HUDEP-2 (cell line): ENCODE measurements at regions not wholly inside any gene's neighbourhood (a gene's known extent, or its start where the extent isn't known, plus 50 kb on each side); places are given as distances from the start of the nearest gene placed in this dataset.

ENCODE experiments used
- DNase-seq, 76 experiments: peaks; one replicate each; lab custom pipeline; 2025; ENCODE audit not compliant: unreplicated experiment in 76 of 76; lab: John Stamatoyannopoulos, UW

DNA sequence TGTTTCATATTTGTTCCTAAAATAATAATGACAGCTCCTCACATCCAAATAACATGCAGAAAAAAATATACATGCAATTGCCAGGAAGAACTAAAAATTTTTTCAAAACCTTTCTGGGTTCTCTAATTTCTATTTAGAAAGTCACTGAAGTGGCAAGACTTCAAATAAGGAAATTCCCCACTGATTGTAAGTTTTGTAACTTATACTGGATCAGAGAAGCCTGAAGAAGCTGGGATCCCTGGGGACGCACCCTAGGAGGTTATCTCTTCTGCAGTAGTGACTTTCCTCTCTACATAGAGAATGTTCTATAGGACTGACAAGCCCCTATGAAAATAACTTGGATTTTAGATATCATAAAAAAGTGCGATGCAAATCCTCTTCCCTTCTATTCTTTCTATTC lies 182.6 kb downstream of the MRPL39 start:
- DNase-seq, result no peak

DNA sequence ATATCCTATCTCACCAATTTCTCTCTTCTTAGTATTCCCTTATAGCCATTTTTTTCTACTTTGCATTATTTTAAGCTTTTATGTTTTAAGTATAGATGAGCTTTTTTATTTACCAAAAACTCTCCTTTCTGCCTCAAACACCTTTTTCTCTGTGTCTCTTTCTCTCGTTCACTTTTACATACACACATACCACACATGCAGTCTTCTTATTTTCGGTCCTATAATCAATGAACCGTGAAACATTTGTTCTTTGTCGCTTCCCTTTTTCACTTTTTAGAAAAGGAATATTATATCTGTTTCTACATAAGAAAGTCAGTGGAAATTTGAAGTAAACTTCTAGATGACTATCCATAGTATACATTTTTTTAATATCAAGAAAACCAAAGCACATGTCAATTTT lies 183.2 kb downstream of the MRPL39 start:
- no peak for DNase-seq

DNA sequence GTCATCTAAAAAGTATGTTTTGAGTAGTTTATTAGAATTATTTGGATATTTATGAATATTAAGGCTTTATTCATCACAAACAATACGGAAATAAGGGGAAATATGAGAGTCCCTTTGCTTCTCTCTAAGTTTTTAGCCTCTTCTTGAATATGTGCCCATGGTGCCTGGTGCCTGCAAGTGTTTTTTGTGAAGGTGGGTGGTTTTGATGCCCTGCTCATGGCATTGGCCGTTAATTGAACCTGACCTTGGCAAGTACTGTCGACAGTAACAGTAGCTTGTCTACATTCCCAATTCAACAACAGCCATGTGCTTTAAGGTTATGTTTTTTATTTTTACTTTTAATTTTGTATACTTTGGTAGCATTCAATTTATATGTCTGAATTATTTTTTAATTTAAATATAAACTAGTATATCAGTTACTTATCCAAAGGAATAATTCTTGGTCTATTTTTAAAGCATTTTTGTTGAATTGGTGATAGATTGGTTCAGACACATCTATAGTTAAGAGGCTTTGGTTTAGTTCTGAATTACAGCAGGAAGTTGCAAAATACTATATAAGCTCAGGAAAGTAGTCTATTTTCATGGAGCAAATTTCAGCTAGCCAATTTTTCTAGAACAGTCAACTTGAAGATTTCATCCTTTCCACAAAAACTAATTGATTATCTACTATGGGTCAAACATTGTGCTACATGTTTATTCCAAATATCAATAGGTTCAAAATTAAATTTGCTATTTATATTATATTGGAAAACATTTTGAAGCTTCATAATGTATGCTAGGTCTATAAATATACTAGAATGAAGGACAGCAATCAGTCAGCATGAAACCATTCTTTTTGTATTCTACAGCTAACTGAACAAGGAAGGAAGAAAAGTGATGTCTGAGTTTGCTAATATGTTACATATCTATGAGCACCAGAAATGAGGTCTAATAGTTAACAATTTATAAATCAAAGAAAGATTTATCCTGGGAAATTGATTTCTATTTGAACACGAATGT lies 184.4 kb downstream of the MRPL39 start:
- DNase-seq, result no peak

DNA sequence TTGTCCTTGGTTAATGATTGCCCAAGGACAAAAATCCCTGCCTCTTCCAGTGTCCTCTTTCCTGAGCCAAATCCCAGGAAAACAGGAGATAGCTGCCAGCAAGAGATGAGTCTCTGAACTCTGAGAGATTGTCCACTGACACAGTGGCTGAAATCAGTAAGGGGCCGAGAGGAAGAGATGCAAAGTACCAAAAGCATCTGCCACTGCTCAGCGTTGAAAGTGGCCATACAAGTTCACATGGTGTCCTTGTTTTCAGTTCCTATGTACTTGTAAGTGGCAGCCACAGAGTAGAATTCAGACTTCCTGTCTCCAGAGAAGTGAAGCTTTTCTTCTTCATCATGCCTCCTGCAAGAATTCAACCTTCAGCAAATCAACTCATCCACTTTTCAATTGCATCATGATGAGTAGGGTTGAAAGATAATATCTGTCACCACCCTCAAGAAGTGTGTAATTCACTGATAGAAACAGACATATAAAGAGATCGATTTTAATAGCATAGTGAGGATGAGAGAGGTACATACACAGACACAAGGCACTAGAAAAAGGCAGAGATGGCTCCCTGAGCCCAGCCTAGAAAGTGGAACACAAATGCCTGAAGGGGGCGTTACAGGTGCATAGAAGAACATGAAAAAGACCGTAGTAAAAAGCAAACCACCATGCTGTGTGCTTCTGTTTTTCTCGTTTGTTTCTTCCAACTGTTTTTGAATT lies 185.8 kb downstream of the MRPL39 start:
- peak in 23 of 76 experiments; percentile 2 to 56 (median 23) for DNase-seq

DNA sequence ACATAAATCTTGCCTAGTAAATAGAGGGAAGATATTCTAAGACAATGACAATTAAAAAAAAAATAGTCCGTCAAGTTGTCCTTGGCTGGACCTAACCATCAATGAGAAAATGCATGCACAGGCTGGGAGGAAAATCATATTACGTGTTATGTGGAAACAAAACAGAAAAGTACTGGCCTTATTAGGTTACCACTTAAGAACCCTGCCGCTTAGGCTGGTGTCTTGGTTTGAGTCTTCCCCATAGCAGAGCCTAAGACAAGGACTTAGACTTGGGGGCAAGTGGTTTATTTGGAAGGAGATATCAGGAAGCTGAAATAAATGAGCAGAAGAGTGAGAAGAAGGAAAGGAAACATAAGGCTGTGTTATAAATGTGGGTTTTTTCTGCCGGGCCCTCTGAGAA lies 186.4 kb downstream of the MRPL39 start:
- DNase-seq, result no peak

DNA sequence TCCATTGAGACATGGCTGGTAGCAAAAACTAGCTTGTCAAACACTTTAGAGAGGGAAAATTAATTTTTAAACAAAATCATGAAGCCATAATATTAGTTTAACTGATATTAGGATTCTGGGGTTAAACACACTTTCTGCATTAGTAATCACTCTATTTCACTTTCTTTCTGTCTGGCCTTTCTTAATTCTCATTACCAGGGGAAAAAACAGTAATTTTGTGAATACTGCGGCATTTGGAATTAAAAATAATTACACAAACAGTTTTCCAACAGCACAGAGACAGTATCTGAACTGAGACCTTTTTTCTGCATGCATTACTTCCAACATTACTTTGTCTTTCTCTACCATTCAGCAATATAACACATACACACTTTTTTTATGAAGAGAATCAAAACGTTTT lies 190.6 kb downstream of the MRPL39 start:
- DNase-seq, result no peak

DNA sequence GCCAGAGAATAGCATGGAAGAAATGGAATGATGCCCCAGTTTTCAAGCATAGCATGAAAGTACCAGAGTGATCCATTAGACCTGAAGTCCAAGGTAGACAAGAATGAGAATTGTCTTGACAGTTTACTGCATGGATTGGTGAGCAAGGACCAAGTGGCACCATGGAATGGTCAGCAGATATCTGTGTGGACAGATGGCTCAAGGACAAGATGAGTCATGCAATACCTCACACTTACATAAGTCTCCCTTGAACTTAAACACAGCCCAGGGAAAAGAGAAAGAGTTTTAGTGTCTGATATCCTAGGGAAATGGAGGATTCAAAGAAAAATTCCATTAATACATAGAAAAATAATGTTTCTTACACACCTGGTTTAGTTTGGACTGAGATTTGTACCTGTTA lies 195.2 kb downstream of the MRPL39 start:
- no peak for DNase-seq

DNA sequence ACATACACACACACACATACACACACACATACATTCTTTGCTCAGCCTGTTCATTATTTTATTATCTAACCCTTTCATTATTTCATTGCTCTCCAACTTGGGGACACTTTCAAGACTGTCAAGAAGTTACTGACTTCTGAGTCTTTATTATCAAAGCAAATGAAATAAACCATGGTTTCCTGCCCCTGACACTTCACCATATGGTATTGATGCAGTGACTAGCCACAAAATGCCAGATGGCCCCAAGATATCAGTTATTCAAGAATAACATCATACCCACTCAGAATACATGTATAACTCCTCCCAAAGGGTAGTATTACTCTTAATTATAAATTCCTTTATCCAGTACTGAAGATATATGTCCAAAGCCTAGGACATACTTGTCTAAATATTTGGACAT lies 197.3 kb downstream of the MRPL39 start:
- DNase-seq, result no peak

DNA sequence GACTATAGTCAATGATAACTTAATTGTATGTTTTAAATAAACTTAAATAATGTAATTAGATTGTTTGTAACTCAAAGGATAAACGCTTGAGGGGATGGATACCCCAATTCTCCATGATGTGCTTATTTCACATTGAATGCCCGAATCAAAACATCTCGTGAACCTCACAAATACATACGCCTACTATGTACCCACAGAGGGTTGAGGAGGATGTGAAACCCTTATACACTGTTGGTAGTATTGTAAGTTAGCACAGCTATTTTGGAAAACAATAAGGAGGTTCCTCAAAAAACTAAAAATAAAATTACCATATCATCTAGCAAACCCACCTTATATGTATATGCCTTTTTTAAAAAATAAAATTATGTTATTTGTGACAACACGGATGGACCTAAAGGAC lies 198.6 kb downstream of the MRPL39 start:
- no peak for DNase-seq

DNA sequence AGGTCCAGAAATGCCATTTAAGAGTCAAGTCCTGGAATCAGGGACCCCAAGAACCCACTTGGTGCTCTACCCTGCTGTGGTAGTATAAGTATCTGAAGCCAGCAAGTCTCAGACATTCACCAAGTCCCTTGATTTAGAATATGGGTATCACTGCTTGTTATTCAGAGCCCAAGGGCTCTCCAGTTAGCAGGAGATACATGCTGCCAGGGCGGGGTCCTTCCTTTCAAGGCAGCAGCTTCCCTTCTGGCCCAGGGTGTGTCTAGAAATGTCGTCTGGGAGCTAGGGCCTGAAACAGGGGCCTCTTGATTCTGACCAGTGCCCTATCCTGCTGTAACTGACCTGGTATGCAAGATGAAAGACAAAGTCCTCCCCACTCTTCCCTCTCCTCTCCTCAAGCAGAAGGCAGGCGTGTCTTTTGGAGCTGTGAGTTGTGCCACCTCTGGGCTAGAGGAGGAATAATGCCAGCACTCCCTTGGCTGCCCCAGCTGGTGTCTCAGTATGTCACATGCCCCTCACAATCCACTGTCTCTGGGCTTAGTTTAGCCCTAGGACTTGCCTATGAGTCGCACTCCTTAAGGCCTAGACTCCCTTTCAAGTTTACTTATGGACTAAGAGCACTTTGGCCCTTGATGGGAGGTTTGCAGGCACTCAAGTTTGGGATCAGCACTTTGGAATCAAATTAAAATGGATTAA lies 200.2 kb downstream of the MRPL39 start:
- DNase-seq, result no peak

DNA sequence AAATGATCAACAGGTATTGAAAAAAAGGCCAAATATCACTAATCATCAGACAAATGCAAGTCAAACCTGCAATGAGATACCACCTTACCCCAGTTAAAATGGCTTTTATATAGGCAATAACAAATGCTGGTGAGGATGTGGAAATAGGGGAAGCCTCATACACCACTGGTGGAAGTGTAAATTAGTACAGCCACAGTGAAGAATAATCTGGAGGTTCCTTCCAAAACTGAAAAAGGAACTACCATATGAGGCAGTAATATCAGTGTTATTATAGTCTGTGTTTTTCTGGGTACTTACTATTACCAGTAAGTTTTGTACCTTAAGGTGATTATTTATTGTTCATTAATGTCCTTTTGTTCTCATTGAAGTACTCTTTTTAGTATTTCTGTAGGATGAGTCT lies 201.3 kb downstream of the MRPL39 start:
- no peak for DNase-seq

DNA sequence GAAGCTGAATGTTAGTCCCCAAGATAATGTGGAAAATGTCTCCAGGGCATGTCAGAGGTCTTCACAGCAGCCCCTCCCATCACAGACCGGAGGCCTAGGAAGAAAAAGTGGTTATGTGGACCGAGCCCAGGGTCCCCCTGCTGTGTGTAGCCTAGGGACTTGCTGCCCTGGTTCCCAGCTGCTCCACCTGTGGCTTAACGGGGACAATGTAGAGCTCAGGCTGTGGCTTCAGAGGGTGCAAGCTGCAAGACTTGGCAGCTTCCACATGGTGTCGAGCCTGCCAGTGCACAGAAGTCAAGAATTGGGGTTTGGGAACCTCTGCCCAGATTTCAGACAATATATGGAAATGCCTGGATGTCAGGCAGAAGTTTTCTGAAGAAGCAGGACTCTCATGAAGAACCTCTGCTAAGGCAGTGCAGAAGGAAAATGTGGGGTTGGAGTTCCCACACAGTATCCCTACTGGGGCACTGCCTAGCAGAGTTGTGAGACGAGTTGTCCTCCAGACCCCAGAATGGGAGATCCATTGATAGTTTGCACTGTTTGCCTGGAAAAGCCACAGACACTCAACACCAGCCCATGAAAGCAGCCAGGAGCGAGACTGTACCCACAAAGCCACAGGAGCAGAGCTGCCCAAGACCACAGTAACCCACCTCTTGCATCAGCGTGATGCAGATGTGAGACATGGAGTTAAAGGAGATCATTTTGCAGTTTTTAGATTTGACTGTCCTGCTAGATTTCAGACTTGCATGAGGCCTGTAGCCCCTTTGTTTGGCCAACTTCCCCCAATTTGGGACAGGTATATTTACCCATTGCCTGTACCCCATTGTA lies 204.9 kb downstream of the MRPL39 start:
- no peak for DNase-seq

DNA sequence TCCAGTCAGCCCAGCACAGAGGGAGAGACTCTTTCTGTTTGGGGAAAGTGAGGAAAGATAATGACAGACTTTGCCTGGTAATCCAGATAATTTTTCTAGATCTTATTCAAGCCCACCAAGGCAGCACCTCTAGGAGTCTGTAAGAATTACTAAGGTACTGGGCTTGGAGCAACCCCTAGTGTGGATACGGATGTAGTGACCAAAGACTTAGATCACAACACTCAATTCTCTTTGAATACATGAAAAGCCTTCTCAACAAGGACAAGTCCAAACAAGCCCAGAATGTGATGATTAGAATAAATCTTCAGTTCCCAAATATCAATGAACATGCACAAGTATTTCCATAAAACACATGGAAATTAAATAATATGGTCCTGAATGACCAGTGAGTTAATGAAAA lies 206.9 kb downstream of the MRPL39 start:
- DNase-seq, result no peak

DNA sequence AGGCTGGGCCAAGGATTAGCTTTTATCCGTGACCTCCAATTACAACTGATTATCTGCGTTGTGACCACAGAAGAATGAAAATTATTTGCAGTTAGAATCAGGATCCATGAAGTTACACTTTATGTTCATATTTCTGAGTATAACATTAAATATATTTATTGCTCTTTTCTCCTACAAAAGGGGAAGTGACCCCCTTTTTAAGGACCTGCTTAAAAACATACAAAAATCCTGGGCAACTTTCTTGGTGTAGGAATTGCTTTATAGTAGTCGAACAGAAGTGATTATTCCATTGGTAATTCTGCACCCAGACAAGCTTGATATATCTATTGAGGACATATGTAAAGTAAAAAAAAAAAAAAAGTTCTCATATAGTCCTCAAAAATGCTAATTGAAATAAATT lies 208.7 kb downstream of the MRPL39 start:
- no peak for DNase-seq

DNA sequence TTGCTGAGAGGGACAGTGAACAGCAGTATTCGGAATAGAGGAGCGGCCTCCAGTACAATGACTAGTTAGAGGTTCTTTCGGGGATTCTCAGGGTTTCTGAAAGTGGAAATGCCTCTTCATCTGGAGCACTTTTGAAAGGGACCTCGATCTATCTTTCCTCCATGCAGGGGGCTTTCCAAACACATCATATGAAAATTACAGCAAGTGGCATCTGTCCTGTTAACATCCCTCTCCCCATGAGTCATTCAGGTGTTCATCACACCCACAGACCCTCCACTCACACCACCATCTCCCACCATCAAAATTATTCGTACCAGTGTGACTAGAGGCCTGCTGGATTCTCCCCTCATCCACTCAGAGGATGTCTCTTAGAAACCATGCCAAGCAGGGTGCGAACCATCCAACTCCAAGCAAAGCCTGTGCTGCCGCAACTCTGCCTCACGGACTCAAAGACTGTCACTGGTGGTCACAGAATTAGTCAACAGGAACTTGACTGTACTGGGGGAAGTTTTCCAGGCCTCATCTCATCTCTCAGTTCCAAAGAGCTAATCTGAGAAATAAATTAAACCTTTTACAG lies 211.1 kb downstream of the MRPL39 start:
- DNase-seq, result no peak

DNA sequence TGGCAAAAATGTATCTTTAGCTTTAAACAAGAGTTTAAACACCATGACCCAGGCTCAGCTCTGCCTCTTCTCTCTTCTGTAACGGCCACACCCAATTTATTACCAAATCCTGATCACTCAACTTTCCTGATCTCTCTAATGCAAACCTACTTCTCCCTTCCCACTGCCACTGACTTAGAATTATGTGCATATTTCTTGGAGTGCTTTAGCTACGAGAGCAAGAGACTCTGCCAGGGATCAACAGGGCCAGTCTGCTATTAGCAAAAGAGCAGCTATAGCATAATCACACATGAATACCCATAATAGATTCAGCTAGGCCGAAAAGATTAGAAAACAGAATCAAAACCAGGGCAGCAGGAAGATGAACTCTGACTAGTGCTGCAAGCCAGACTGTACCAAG lies 215.5 kb downstream of the MRPL39 start:
- DNase-seq, result no peak

DNA sequence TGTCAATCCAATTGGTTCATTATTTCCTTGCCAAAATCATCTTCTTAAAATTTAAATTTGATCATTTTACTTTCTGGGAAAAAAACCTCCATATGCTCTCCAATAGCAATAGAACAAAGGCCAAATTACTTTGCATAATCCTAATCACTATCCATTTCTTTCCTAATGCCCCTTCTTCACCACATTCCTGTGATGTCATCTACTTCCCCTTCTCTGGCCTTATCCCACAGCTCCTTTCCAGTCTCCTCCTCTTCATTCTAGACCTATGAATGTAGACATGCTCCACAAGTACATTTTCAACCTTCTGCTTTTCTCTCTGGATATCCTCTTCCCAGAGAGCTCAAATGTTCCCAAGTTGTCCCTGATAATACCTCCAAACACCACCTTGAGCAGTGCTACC lies 216.6 kb downstream of the MRPL39 start:
- DNase-seq, result no peak

DNA sequence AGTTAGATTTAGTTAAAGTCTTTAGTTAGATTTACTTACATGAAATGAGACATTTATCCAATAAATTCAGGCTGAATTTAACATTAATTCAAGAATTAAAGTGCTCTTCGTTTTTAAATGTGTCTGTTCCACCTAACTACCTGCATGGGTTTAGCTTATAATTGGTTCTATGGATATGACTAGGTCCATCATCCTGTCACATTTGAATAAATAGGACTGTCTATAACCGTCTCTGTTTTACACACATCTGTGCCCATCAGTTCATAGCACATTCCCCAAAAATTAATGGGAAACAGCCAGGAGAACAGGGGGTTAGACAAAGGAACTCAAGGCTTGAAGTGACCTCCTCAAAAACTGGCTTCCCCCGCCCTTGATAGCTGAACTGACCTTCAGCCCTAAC lies 219.6 kb downstream of the MRPL39 start:
- no peak for DNase-seq

DNA sequence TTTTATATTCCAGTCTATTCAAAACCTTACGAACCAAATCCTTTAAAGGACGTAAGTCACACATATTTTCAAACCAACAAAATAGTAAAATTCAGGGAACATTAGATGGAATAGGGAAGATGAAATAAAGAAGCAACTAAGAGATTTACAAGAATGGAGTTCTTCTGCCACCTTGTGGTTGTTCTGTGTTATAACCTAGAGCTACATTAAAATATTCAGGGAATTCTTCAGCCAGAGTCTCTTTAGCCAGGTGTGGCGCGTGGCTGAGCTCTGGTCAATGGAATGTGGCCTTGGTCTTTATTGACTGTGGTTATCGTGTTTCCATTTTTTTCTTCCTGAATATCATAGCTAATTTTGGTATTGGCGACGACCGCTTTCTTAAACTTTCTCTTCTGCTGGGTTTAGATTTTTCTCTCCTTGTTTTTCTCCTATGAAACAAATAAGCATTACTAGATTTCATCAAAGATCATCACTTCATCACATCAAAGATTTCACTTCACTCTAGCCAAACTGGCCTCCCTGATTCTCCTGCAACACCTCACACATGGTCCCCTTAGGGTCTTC lies 221.3 kb downstream of the MRPL39 start:
- peak in 25 of 76 experiments; percentile 6 to 42 (median 20) for DNase-seq

DNA sequence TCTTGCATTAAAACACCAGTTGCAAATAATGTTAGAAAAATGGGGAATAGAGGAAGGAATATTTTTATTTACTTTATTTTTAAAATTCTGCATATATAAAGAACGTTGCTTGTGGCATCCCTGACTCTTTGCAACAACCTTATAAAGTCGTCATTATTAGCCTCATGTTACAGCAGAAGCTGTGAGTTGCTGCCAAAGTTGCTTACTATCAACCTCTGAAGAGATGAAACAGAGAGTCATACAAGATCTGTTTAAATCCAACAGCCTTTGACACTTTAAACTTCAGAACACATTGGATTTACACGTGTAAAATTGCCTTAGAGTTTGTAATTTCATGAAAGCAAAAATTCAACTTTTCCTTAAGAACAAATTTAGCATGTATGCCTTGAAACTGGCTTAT lies 221.9 kb downstream of the MRPL39 start:
- no peak for DNase-seq
